MCF 10A (cell line): ENCODE measurements at regions not wholly inside any gene's neighbourhood (a gene's known extent, or its start where the extent isn't known, plus 50 kb on each side); places are given as distances from the start of the nearest gene placed in this dataset.

ENCODE experiments used
- BruUV-seq: library from RNA; stranded (reverse); fragments of 400-500 nt; replicated peaks from 2 replicates; lab custom pipeline; 2021; lab: Mats Ljungman, UMichigan
- CTCF ChIA-PET: fragments of 300-600 bp; sonication (Branson Sonifier 250); formaldehyde crosslinking; extraction: SDS; loops from one replicate; lab custom pipeline; 2021; ENCODE audit warnings: antibody characterized with exemption, inconsistent platforms; lab: Yijun Ruan, JAX
- POLR2A ChIA-PET: fragments of 300-600, 350-650 bp; sonication (Branson Sonifier 250); formaldehyde crosslinking; extraction: SDS; loops from one replicate; lab custom pipeline; 2020; ENCODE audit warnings: antibody characterized with exemption, inconsistent platforms; lab: Yijun Ruan, JAX
- DNase-seq: peaks from one replicate; pipeline ENCODE4 v3.0.0-alpha.2; 2018; ENCODE audit not compliant: unreplicated experiment
- H3K27ac Mint-ChIP-seq: one replicate; pipeline ENCODE4 v1.8.0; 2022; ENCODE audit warnings: mild to moderate bottlenecking, low read depth, mixed read lengths; ENCODE audit not compliant: unreplicated experiment
- H3K27me3 Mint-ChIP-seq: one replicate; pipeline ENCODE4 v1.8.0; 2022; ENCODE audit warnings: mixed read lengths; ENCODE audit not compliant: insufficient read depth, unreplicated experiment
- H3K36me3 Mint-ChIP-seq: one replicate; pipeline ENCODE4 v1.8.0; 2022; ENCODE audit warnings: mild to moderate bottlenecking, moderate library complexity, mixed read lengths; ENCODE audit not compliant: insufficient read depth, unreplicated experiment
- H3K4me1 Mint-ChIP-seq: one replicate; pipeline ENCODE4 v1.8.0; 2022; ENCODE audit warnings: mixed read lengths; ENCODE audit not compliant: insufficient read depth, unreplicated experiment
- H3K4me3 Mint-ChIP-seq: one replicate; pipeline ENCODE4 v1.8.0; 2022; ENCODE audit warnings: mild to moderate bottlenecking, moderate library complexity, mixed read lengths; ENCODE audit not compliant: unreplicated experiment
- H3K9me3 Mint-ChIP-seq: one replicate; pipeline ENCODE4 v1.8.0; 2022; ENCODE audit warnings: mixed read lengths; ENCODE audit not compliant: unreplicated experiment
- intact Hi-C: fragments of 100-400 bp; cut with micrococcal nuclease; formaldehyde crosslinking; loops from 2 replicates; pipeline ENCODE4 v1.14.1; 2022
- TF ChIP-seq, protein P1 (sequence below): fragments of 200-600 bp; IDR thresholded peaks from one replicate; pipeline ENCODE4 v1.8.0; 2022; ENCODE audit warnings: antibody characterized with exemption, mild to moderate bottlenecking; ENCODE audit not compliant: unreplicated experiment

DNA sequence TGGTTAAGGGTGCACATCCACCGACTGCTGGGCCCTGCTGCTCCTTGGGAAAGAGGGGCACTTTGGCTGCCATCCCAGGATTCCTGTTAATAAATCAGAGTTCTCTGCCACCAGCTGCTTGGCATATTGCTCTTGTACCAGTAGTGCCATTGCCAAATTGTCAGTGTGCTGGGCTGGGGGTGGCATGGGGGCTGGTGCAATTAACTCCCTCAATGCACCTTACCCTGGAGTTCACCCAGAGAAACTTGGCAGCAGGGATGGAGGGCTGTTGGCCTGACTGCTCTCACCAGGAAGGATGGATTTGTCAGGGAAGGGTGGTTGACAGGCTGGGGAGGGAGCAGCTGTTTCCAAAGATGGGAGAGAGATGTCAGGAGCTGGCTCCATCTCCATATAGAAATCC, 94.6 kb upstream of the SKOR2 start:
- ChIA-PET POLR2A (no interaction called here), CTCF (no interaction called here)
- no peak overlapping the region for H3K4me3 Mint-ChIP-seq
- TF ChIP-seq, protein P1, sequence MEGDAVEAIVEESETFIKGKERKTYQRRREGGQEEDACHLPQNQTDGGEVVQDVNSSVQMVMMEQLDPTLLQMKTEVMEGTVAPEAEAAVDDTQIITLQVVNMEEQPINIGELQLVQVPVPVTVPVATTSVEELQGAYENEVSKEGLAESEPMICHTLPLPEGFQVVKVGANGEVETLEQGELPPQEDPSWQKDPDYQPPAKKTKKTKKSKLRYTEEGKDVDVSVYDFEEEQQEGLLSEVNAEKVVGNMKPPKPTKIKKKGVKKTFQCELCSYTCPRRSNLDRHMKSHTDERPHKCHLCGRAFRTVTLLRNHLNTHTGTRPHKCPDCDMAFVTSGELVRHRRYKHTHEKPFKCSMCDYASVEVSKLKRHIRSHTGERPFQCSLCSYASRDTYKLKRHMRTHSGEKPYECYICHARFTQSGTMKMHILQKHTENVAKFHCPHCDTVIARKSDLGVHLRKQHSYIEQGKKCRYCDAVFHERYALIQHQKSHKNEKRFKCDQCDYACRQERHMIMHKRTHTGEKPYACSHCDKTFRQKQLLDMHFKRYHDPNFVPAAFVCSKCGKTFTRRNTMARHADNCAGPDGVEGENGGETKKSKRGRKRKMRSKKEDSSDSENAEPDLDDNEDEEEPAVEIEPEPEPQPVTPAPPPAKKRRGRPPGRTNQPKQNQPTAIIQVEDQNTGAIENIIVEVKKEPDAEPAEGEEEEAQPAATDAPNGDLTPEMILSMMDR = no peak
- H3K9me3 Mint-ChIP-seq = no peaks in the 10 kb centered on the region
- intact Hi-C loops = no loop called here
- no peak overlapping the region for H3K27ac Mint-ChIP-seq
- no peaks in the 10 kb centered on the region for H3K36me3 Mint-ChIP-seq
- no peak for DNase-seq
- H3K4me1 Mint-ChIP-seq = no peaks in the 10 kb centered on the region
- no peaks in the 10 kb centered on the region for H3K27me3 Mint-ChIP-seq
- BruUV-seq = no TSS peak

DNA sequence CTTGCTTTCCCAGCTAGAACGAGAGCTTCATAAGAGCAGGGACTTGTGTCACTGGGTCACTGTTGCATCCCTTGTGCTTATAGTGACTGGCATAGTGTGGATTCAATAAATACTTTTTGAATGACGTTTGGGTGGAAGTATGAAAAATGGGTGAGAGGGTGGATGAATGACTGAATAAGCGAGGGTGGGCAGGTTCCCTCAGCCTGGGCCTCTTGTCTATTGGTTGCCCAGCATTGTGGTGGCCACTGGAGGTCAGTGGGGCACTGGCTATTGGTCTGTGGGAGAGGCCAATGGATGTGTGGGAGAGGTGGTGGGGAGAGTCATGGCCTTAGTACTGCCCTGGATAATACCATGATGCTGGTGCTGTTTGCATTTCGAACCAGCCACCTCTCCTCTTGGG, 93.8 kb upstream of the SKOR2 start:
- intact Hi-C loops = no loop called here
- no peaks in the 10 kb centered on the region for H3K36me3 Mint-ChIP-seq
- H3K9me3 Mint-ChIP-seq = no peaks in the 10 kb centered on the region
- DNase-seq = no peak
- no peaks in the 10 kb centered on the region for H3K4me1 Mint-ChIP-seq
- ChIA-PET CTCF (no interaction called here), POLR2A (no interaction called here)
- H3K27ac Mint-ChIP-seq = no peak overlapping the region
- no TSS peak for BruUV-seq
- no peak overlapping the region for H3K4me3 Mint-ChIP-seq
- TF ChIP-seq, protein P1 = no peak
- H3K27me3 Mint-ChIP-seq = no peaks in the 10 kb centered on the region

DNA sequence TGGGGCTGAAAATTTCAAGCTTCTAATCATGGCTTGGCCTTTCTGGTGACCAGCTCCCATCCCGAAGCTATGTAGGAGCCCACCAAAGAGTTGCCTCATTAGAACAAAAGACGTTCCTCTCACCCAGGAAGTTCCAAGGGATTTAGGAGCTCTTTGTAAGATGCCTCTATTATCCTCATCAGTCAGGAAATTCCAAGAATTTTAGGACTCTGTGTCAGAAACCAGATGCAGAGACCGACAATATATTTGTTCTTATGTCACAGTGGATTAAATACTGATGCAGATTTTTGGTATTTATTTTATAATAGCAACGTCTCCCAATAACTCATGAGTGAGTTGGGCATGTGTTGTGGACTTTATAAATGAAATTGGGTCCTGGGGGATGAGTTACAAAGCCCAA, 91.8 kb upstream of the SKOR2 start:
- intact Hi-C loops = no loop called here
- H3K4me3 Mint-ChIP-seq = no peak overlapping the region
- peaks cover 9% of the 10 kb centered on the region for H3K27me3 Mint-ChIP-seq

DNA sequence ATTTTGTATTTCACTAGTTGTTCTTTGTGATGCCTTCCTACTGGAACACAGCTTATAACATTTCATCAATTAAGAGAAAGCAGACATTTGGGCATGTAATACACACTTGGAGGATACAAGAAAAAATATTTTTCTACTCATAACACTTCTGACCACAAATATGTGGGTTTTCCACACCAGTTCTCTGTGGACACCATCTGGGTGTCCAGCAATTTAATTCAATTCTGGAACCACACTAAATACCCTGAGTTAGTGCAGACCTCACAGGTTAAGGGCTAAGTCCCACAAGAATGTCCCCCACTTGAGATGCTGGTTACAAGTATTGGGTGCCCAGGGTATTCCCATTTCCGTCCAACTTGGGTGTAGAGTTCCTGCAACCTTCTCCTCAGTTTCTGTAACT, 91.1 kb upstream of the SKOR2 start:
- Mint-ChIP-seq H3K4me1 (no peaks in the 10 kb centered on the region), H3K27me3 (peaks cover 16% of the 10 kb centered on the region), H3K4me3 (no peak overlapping the region), H3K27ac (no peak overlapping the region), H3K36me3 (no peaks in the 10 kb centered on the region), H3K9me3 (no peaks in the 10 kb centered on the region)
- no TSS peak for BruUV-seq
- TF ChIP-seq, protein P1 = no peak
- intact Hi-C loops = no loop called here
- DNase-seq = no peak
- POLR2A ChIA-PET = no interaction called here
- CTCF ChIA-PET = interaction anchor here (0.6 to 0.7 kb wide), 3 partner anchors 84 to 420 kb away, joined by 3 to 4 read pairs (median 3); no protein-coding TSS in a partner anchor

More for the DNA sequence above, 91.8 kb upstream of the SKOR2 start:
- no peaks in the 10 kb centered on the region for H3K36me3 Mint-ChIP-seq
- CTCF ChIA-PET = interaction anchor here (0.6 to 0.7 kb wide), 2 partner anchors 138 to 420 kb away, joined by 3 to 4 read pairs; no protein-coding TSS in a partner anchor
- H3K27ac Mint-ChIP-seq = no peak overlapping the region
- no peaks in the 10 kb centered on the region for H3K4me1 Mint-ChIP-seq
- DNase-seq = no peak
- POLR2A ChIA-PET = no interaction called here
- BruUV-seq = no TSS peak
- H3K9me3 Mint-ChIP-seq = no peaks in the 10 kb centered on the region
- TF ChIP-seq, protein P1 = no peak
